ENCODE measurements at regions not wholly inside any gene's neighbourhood (a gene's known extent, or its start where the extent isn't known, plus 50 kb on each side); places are given as distances from the start of the nearest gene placed in this dataset.
"Not testable (repeated sequence)": the region's sequence is repeated elsewhere in the genome, so short reads cannot be mapped to it uniquely, and the experiment has no call there.

DNA sequence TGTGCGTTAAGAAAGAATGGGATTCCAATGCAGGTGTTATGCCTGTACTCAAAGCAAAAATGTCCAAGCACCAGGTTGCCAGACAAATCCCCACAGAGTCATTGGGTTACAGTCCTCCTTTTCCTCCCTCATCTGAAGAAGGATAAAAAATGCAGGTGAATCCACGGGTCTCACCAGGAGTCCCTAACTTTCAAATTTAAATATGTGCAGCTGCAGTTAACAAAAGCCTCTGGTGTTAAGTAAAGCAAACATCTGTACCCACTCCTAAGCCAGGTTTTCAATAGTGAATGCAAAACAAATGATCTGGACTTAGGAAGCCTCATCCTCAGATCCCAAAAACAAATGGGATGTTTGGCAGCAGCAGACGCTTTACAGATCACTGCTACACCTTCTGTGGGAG is 70.4 kb upstream of the SETMAR start:
- Histone ChIP-seq H3K36me3 (no peaks in the 10 kb centered on the region), H3K27ac (no peak overlapping the region), H3K4me1 (peaks cover 0 to 25% (median 16%) of the 10 kb centered on the region in 10 experiments; a peak in 12 of 20 replicates), H4K20me1 (no peaks in the 10 kb centered on the region), H3K27me3 (no peaks in the 10 kb centered on the region), H3K9ac (no peak overlapping the region), H3K4me2 (peak overlapping the region in 1 of 11 experiments; percentile 1; a peak in 1 of 22 replicates), H3K4me3 (no peak overlapping the region), H3K9me3 (replicated peaks in 1 of 11) (peaks cover 0 to 10% (median 7%) of the 10 kb centered on the region in 11 experiments; a peak in 11 of 22 replicates)
- no peak for TF ChIP-seq Cebpa-rat (IDR thresholded peaks at IDR 0.05)

GRCh38 chr3:4233488-4233887 is 69.7 kb upstream of the SETMAR start:
- Histone ChIP-seq H3K9me3 (replicated peaks in 1 of 11) (peaks cover 0 to 10% (median 7%) of the 10 kb centered on the region in 11 experiments; a peak in 11 of 22 replicates), H3K4me1 (peaks cover 0 to 25% (median 16%) of the 10 kb centered on the region in 10 experiments; a peak in 12 of 20 replicates), H3K27me3 (no peaks in the 10 kb centered on the region), H3K9ac (no peak overlapping the region), H3K4me3 (no peak overlapping the region), H3K4me2 (peak overlapping the region in 1 of 11 experiments; percentile 1; a peak in 4 of 22 replicates), H4K20me1 (no peaks in the 10 kb centered on the region), H3K27ac (no peak overlapping the region), H3K36me3 (no peaks in the 10 kb centered on the region)
- TF ChIP-seq Cebpa-rat (IDR thresholded peaks at IDR 0.05) = no peak

- H4K20me1 ChIP-seq = no peaks in the 10 kb centered on the region
- H3K4me2 ChIP-seq = peak overlapping the region in 8 of 11 experiments; percentile 7 to 55 (median 36); a peak in 14 of 22 replicates
- H3K27me3 ChIP-seq = no peaks in the 10 kb centered on the region
- no peaks in the 10 kb centered on the region for H3K36me3 ChIP-seq
- TF ChIP-seq Cebpa-rat (IDR thresholded peaks at IDR 0.05) = no peak
- H3K9ac ChIP-seq = no peak overlapping the region
- peaks cover 0 to 10% (median 7%) of the 10 kb centered on the region in 11 experiments; a peak in 11 of 22 replicates for H3K9me3 ChIP-seq (replicated peaks in 1 of 11)
- peaks cover 0 to 25% (median 16%) of the 10 kb centered on the region in 10 experiments; a peak in 12 of 20 replicates for H3K4me1 ChIP-seq
- H3K4me3 ChIP-seq = no peak overlapping the region
- no peak overlapping the region for H3K27ac ChIP-seq
These were observed 68.3 kb upstream of the SETMAR start for GRCh38 chr3:4234889-4235288.

GRCh38 chr3:4235690-4236089 is 67.5 kb upstream of the SETMAR start:
- Histone ChIP-seq H3K4me2 (peak overlapping the region in 4 of 11 experiments; percentile 6 to 55 (median 44); a peak in 5 of 22 replicates), H3K4me1 (peaks cover 0 to 25% (median 16%) of the 10 kb centered on the region in 10 experiments; a peak in 12 of 20 replicates), H3K36me3 (no peaks in the 10 kb centered on the region), H4K20me1 (no peaks in the 10 kb centered on the region), H3K27me3 (no peaks in the 10 kb centered on the region), H3K9ac (no peak overlapping the region), H3K9me3 (replicated peaks in 1 of 11) (peaks cover 0 to 10% (median 7%) of the 10 kb centered on the region in 11 experiments; a peak in 11 of 22 replicates), H3K4me3 (no peak overlapping the region), H3K27ac (no peak overlapping the region)
- no peak for TF ChIP-seq Cebpa-rat (IDR thresholded peaks at IDR 0.05)

DNA sequence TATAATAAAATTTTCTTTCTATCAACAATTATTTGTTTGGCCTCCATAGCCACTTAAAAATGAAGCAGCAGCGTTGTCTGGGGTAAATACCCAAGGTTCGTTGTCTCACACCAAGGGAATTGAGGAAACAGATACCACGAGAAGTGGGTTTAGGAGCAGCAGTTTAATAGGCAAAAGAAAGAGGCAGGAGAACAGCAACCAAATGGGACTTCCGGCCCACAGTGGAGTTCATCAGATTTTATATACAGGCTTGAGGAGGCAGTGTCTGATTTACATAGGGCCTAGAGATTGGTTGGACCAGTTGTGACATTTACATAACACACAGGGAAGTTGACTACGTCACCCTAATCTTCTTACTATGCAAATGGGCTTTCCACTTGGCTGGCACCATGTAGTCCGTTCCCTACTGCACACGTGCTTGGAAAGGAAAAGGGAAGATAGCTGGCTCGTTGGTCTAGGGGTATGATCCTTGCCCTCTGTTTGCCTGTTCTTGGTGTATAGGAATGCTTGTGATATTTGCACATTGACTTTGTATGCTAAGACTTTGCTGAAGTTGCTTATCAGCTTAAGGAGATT is 61.5 kb upstream of the SETMAR start:
- no peak overlapping the region for H3K9ac ChIP-seq
- H3K4me1 ChIP-seq = no peaks in the 10 kb centered on the region
- H3K9me3 ChIP-seq (replicated peaks in 1 of 11) = peaks cover 3 to 10% (median 7%) of the 10 kb centered on the region in 11 experiments; a peak in 12 of 22 replicates
- no peaks in the 10 kb centered on the region for H3K27me3 ChIP-seq
- no peak overlapping the region for H3K27ac ChIP-seq
- H3K36me3 ChIP-seq = no peaks in the 10 kb centered on the region; a peak in 1 of 22 replicates
- no peak for TF ChIP-seq Cebpa-rat (IDR thresholded peaks at IDR 0.05)
- no peak overlapping the region for H3K4me3 ChIP-seq
- H3K4me2 ChIP-seq = no peak overlapping the region
- H4K20me1 ChIP-seq = no peaks in the 10 kb centered on the region

GRCh38 chr3:4245671-4246070 is 57.5 kb upstream of the SETMAR start:
- Histone ChIP-seq H3K4me3 (no peak overlapping the region), H3K9me3 (replicated peaks in 1 of 11) (peaks cover 0 to 3% (median 0%) of the 10 kb centered on the region in 11 experiments; a peak in 1 of 22 replicates), H3K4me2 (no peak overlapping the region), H3K27me3 (no peaks in the 10 kb centered on the region), H3K4me1 (no peaks in the 10 kb centered on the region), H3K27ac (no peak overlapping the region), H4K20me1 (no peaks in the 10 kb centered on the region), H3K36me3 (no peaks in the 10 kb centered on the region; a peak in 1 of 22 replicates), H3K9ac (no peak overlapping the region)
- no peak for TF ChIP-seq Cebpa-rat (IDR thresholded peaks at IDR 0.05)

- TF ChIP-seq Cebpa-rat (IDR thresholded peaks at IDR 0.05) = no peak
- Histone ChIP-seq H3K9ac (no peak overlapping the region), H3K4me2 (no peak overlapping the region), H3K4me3 (no peak overlapping the region), H3K9me3 (replicated peaks in 1 of 11) (peaks cover 0 to 3% (median 0%) of the 10 kb centered on the region in 11 experiments; a peak in 1 of 22 replicates), H3K27me3 (no peaks in the 10 kb centered on the region), H3K36me3 (no peaks in the 10 kb centered on the region; a peak in 1 of 22 replicates), H3K4me1 (no peaks in the 10 kb centered on the region), H4K20me1 (no peaks in the 10 kb centered on the region), H3K27ac (no peak overlapping the region)
These were observed 55.8 kb upstream of the SETMAR start for GRCh38 chr3:4247391-4247790.

- Histone ChIP-seq H3K27ac (no peak overlapping the region), H3K4me1 (no peaks in the 10 kb centered on the region), H3K36me3 (no peaks in the 10 kb centered on the region; a peak in 1 of 22 replicates), H4K20me1 (no peaks in the 10 kb centered on the region), H3K4me2 (no peak overlapping the region), H3K9ac (no peak overlapping the region), H3K4me3 (no peak overlapping the region), H3K9me3 (replicated peaks in 1 of 11) (peaks cover 0 to 3% (median 0%) of the 10 kb centered on the region in 11 experiments; a peak in 1 of 22 replicates), H3K27me3 (no peaks in the 10 kb centered on the region)
- no peak for TF ChIP-seq Cebpa-rat (IDR thresholded peaks at IDR 0.05)
These were observed 53.1 kb upstream of the SETMAR start for GRCh38 chr3:4250064-4250463.

DNA sequence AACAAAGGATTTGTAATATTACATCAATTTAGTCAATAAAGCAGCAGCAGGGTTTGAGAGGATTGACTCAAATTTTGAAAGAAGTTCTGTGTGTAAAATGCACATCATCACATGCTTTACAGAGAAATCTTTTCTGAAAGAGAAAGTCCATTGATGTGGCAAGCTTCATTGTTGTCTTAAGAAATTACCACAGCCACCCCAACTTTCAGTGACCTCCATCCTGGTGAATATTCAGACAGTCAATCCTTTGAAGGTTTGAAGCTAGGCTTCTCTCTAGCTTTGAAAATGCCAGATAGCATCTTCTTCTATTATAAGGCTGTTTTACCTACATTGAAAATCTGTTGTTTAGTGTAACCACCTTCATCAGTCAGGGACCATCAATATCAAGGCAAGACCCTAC is 51.8 kb upstream of the SETMAR start:
- no peaks in the 10 kb centered on the region for H3K9me3 ChIP-seq (replicated peaks in 1 of 11)
- H4K20me1 ChIP-seq = no peaks in the 10 kb centered on the region
- no peak overlapping the region for H3K4me3 ChIP-seq
- no peaks in the 10 kb centered on the region for H3K27me3 ChIP-seq
- no peak overlapping the region for H3K9ac ChIP-seq
- no peak overlapping the region for H3K27ac ChIP-seq
- no peaks in the 10 kb centered on the region for H3K36me3 ChIP-seq
- TF ChIP-seq Cebpa-rat (IDR thresholded peaks at IDR 0.05) = no peak
- H3K4me1 ChIP-seq = no peaks in the 10 kb centered on the region
- no peak overlapping the region for H3K4me2 ChIP-seq

DNA sequence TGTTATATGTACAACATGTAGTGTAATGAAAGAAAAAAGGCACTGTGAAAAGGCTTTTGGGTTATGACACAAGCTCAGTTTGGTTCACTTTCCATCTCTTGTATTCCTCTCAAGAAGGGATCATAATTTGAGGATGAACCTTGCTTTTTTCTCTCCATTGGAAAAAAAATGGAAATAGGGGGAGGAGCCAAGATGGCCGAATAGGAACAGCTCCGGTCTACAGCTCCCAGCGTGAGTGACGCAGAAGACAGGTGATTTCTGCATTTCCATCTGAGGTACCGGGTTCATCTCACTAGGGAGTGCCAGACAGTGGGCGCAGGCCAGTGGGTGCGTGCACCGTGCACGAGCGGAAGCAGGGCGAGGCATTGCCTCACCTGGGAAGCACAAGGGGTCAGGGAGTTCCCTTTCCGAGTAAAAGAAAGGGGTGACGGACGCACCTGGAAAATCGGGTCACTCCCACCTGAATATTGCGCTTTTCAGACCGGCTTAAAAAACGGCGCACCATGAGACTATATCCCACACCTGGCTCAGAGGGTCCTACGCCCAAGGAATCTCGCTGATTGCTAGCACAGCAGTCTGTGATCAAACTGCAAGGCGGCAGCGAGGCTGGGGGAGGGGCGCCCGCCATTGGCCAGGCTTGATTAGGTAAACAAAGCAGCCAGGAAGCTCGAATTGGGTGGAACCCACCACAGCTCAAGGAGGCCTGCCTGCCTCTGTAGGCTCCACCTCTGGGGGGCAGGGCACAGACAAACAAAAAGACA is 49.9 kb upstream of the SETMAR start:
- not testable (repeated sequence) for H3K27ac ChIP-seq; H3K9ac ChIP-seq; H3K4me3 ChIP-seq; H3K4me1 ChIP-seq; H4K20me1 ChIP-seq; H3K27me3 ChIP-seq; H3K9me3 ChIP-seq (replicated peaks in 1 of 11); H3K36me3 ChIP-seq; H3K4me2 ChIP-seq

Data from BLaER1 treated with 17β-estradiol and CSF1 and Interleukin-3, amounts not matched to agents 10 nM and 100 nM (cell line).